ENCODE measurements at regions not wholly inside any gene's neighbourhood (a gene's known extent, or its start where the extent isn't known, plus 50 kb on each side); places are given as distances from the start of the nearest gene placed in this dataset.

GRCh38 chr6:165760126-165760802 lies 97.2 kb upstream of the PDE10A start:
- ChIA-PET POLR2A (no interaction called here), CTCF (ENCODE audit: low intra/inter-chr PET ratio, low total read pairs) (no interaction called here)
- no peak overlapping the region for H3K9ac ChIP-seq (ENCODE audit: insufficient read depth, low read depth, low read length)
- 2% methylated on average over 7 of the region's 7 CpGs for WGBS (ENCODE audit: low lambda C conversion rate)
- TF ChIP-seq ZNF614 (CRISPR knock-in tag; IDR thresholded peaks at IDR 0.05; ENCODE audit: borderline replicate concordance), result no peak
- no peak for TF ChIP-seq ZSCAN31 (CRISPR knock-in tag; IDR thresholded peaks at IDR 0.05; ENCODE audit: low read depth)
- no peak for TF ChIP-seq PAXIP1 (CRISPR knock-in tag; conservative IDR thresholded peaks at IDR 0.05)
- TF ChIP-seq AGO2 (optimal IDR thresholded peaks at IDR 0.05; ENCODE audit: low read depth, low read length), result no peak
- TF ChIP-seq HNF4A (CRISPR knock-in tag; IDR thresholded peaks at IDR 0.05), result no peak
- no peak for TF ChIP-seq ZNF207 (IDR thresholded peaks at IDR 0.05; ENCODE audit: borderline replicate concordance)
- TF ChIP-seq ZSCAN5A (CRISPR knock-in tag; IDR thresholded peaks at IDR 0.05; ENCODE audit: borderline replicate concordance), result no peak
- TF ChIP-seq ZNF367 (CRISPR knock-in tag; IDR thresholded peaks at IDR 0.05; ENCODE audit: borderline replicate concordance), result no peak
- no peak for TF ChIP-seq KLF6 (CRISPR knock-in tag; IDR thresholded peaks at IDR 0.05)
- TF ChIP-seq ZNF124 (CRISPR knock-in tag; IDR thresholded peaks at IDR 0.05), result no peak
- no peak overlapping the region for H3K4me2 ChIP-seq (ENCODE audit: low read depth, low read length)
- H3K79me2 ChIP-seq (ENCODE audit: insufficient read depth, low read length), result no peaks in the 10 kb centered on the region
- in situ Hi-C loops (cut with HindIII; ENCODE audit: extremely low pct_ligation_motif_present, low pct_unique_long_range_greater_than_20kb) (no loop called here), intact Hi-C loops (cut with micrococcal nuclease; ENCODE audit: unreplicated experiment) (no loop called here)
- BruUV-seq (replicated peaks), result no TSS peak
- H3K4me3 ChIP-seq (replicated peaks in 1 of 3; ENCODE audit: insufficient read depth in 1 of 3, low read depth in 2 of 3, low read length in 3 of 3), result no peak overlapping the region
- H2AFZ ChIP-seq (ENCODE audit: low read length), result no peak overlapping the region
- peaks cover 0 to 12% of the 10 kb centered on the region in 2 experiments; a peak in 2 of 5 replicates for H3K27me3 ChIP-seq (ENCODE audit: control insufficient read depth in 1 of 2, insufficient read depth in 2 of 2, low read length in 2 of 2)
- FAIRE-seq, result no peak
- H3K4me1 ChIP-seq (ENCODE audit: insufficient read depth, low read length), result no peaks in the 10 kb centered on the region
- H3K9me3 ChIP-seq (ENCODE audit: low read length), result peaks cover 20% of the 10 kb centered on the region
- no peaks in the 10 kb centered on the region for H3K36me3 ChIP-seq (replicated peaks in 1 of 2; ENCODE audit: control insufficient read depth in 1 of 2, insufficient read depth in 2 of 2, low read length in 2 of 2)
- DNase-seq (ENCODE audit: low spot score), result no peak
- no peak overlapping the region for H3K27ac ChIP-seq (ENCODE audit: extremely low read length, insufficient read depth, low read length)
- ATAC-seq, result no peak
- H4K20me1 ChIP-seq (ENCODE audit: insufficient read depth, low read length), result no peaks in the 10 kb centered on the region
